ENCODE measurements at regions not wholly inside any gene's neighbourhood (a gene's known extent, or its start where the extent isn't known, plus 50 kb on each side); places are given as distances from the start of the nearest gene placed in this dataset.

DNA sequence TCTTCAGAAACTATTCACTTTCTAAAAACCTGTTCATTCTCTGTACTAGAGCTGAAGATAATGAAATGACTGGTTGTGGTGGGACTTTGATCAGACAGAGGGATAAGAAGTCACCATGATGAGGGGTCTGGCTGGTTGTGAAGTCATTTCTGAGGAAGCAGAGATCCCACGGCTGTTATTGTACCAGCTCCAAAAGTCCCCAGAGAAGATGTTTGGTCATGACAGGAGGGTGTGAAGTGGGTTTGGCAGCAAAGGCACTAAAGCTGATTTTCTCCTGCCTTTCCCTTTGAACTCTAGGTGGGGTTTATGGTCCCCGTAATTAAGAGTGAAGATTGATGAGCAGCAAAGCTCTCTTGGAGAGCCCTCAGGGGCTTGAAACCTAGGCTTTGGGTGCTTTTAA, 103.1 kb upstream of the CACHD1 start:
- TF ChIP-seq, protein P1, sequence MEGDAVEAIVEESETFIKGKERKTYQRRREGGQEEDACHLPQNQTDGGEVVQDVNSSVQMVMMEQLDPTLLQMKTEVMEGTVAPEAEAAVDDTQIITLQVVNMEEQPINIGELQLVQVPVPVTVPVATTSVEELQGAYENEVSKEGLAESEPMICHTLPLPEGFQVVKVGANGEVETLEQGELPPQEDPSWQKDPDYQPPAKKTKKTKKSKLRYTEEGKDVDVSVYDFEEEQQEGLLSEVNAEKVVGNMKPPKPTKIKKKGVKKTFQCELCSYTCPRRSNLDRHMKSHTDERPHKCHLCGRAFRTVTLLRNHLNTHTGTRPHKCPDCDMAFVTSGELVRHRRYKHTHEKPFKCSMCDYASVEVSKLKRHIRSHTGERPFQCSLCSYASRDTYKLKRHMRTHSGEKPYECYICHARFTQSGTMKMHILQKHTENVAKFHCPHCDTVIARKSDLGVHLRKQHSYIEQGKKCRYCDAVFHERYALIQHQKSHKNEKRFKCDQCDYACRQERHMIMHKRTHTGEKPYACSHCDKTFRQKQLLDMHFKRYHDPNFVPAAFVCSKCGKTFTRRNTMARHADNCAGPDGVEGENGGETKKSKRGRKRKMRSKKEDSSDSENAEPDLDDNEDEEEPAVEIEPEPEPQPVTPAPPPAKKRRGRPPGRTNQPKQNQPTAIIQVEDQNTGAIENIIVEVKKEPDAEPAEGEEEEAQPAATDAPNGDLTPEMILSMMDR (IDR thresholded peaks at IDR 0.05; ENCODE audit: unreplicated experiment): no peak
- no peak overlapping the region for H3K27ac Mint-ChIP-seq (ENCODE audit: unreplicated experiment)
- H3K4me3 Mint-ChIP-seq (ENCODE audit: unreplicated experiment): no peak overlapping the region
- peaks cover 2% of the 10 kb centered on the region for H3K27me3 Mint-ChIP-seq (ENCODE audit: unreplicated experiment)
- H3K36me3 Mint-ChIP-seq (ENCODE audit: low read depth, unreplicated experiment): no peaks in the 10 kb centered on the region
- H3K4me1 Mint-ChIP-seq (ENCODE audit: unreplicated experiment): no peaks in the 10 kb centered on the region
- H3K9me3 Mint-ChIP-seq (ENCODE audit: unreplicated experiment): no peaks in the 10 kb centered on the region
- no peak for DNase-seq (ENCODE audit: low spot score)

DNA sequence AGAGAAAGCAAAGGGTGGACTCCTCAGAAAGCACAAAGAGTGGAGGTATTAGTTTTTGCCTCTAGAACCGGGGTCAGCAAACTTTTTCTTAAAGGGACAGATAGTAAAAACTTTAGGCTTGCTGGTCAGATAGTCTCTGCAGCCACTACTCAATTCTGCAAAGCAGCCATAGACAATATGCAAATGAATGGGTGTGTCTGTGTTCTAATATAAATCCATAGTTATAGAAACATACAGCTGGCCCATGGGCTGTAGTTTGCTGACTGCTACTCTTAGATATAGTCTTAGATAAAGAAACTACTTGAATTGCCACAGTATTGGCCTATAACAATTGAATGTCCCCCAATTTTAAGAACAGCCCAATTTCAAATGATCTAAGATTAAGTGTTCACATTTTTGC, 101.6 kb upstream of the CACHD1 start:
- no peak for DNase-seq (ENCODE audit: low spot score)
- Mint-ChIP-seq H3K4me1 (ENCODE audit: unreplicated experiment) (no peaks in the 10 kb centered on the region), H3K9me3 (ENCODE audit: unreplicated experiment) (no peaks in the 10 kb centered on the region), H3K36me3 (ENCODE audit: low read depth, unreplicated experiment) (no peaks in the 10 kb centered on the region), H3K4me3 (ENCODE audit: unreplicated experiment) (no peak overlapping the region), H3K27me3 (ENCODE audit: unreplicated experiment) (peaks cover 2% of the 10 kb centered on the region), H3K27ac (ENCODE audit: unreplicated experiment) (no peak overlapping the region)
- TF ChIP-seq, protein P1 (IDR thresholded peaks at IDR 0.05; ENCODE audit: unreplicated experiment): no peak

DNA sequence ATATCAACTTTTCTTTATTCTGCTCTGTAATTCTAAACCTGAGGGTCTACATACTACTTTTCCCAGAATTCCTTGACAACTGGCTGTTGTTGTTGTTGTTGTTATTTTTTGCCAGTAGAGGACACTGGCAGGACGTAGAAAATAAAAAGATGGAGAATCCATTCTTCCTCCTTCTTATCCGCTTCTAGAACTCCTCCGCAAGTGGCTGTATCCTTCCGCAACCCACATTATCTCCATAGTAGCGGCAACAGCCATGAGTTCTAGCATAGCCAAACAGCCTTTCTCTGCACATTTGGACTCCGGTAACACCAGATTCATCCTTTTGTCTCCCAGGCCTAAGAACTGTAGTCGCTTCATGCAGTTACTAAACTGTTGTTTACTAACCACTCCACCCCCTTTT, 91.1 kb upstream of the CACHD1 start:
- no peaks in the 10 kb centered on the region for H3K27me3 Mint-ChIP-seq (ENCODE audit: unreplicated experiment)
- TF ChIP-seq, protein P1 (IDR thresholded peaks at IDR 0.05; ENCODE audit: unreplicated experiment): no peak

DNA sequence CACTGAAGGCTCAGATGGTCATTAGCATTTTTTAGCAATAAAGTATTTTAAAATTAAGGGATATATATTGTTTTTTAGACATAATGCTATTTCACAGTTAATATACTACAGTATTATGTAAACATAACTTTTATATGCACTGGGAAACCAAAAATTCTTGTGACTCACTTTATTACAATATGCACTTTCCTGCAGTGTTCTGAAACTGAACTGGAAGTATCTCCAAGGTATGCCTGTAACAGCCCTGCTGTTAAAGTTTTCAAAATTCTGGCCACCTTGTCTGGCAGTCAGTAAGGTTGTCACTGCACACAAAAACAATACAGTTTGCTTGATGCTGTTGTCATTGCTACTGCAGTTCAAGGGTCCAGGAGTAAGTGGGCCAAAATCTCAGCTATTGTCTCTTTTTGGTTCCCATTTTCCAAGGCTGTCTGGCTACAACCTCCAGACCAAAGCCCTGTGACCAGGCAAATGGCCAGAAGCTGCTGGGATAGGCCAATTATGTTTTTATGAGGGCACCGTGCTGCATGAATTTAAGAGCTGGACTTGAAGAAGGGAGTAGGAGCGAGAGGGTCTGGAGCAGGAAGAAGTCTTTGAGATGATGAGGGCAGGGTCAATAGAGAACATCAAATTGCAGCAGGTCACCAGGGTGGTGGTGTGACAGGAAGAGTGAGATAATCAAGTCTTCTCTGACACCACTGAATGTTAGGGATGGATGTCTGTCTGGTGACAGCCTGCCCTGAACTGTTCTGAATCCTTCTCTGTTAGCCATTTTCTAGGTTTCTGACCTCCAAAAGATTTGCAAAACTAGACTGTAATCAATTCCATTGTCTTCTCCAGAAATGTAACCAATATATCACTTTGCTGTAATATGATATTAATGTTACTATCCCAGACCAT, 82.3 kb upstream of the CACHD1 start:
- H3K27ac Mint-ChIP-seq (ENCODE audit: unreplicated experiment): no peak overlapping the region
- H3K27me3 Mint-ChIP-seq (ENCODE audit: unreplicated experiment): peaks cover 4% of the 10 kb centered on the region
- TF ChIP-seq, protein P1 (IDR thresholded peaks at IDR 0.05; ENCODE audit: unreplicated experiment): no peak
- H3K9me3 Mint-ChIP-seq (ENCODE audit: unreplicated experiment): peaks cover 5% of the 10 kb centered on the region
- no peak overlapping the region for H3K4me3 Mint-ChIP-seq (ENCODE audit: unreplicated experiment)
- H3K36me3 Mint-ChIP-seq (ENCODE audit: low read depth, unreplicated experiment): peaks cover 5% of the 10 kb centered on the region
- H3K4me1 Mint-ChIP-seq (ENCODE audit: unreplicated experiment): no peaks in the 10 kb centered on the region
- no peak for DNase-seq (ENCODE audit: low spot score)

More for the DNA sequence above, 91.1 kb upstream of the CACHD1 start:
- DNase-seq (ENCODE audit: low spot score): no peak
- no peak overlapping the region for H3K4me3 Mint-ChIP-seq (ENCODE audit: unreplicated experiment)
- H3K9me3 Mint-ChIP-seq (ENCODE audit: unreplicated experiment): peaks cover 2% of the 10 kb centered on the region
- H3K4me1 Mint-ChIP-seq (ENCODE audit: unreplicated experiment): no peaks in the 10 kb centered on the region
- peaks cover under 1% of the 10 kb centered on the region for H3K36me3 Mint-ChIP-seq (ENCODE audit: low read depth, unreplicated experiment)
- no peak overlapping the region for H3K27ac Mint-ChIP-seq (ENCODE audit: unreplicated experiment)

DNA sequence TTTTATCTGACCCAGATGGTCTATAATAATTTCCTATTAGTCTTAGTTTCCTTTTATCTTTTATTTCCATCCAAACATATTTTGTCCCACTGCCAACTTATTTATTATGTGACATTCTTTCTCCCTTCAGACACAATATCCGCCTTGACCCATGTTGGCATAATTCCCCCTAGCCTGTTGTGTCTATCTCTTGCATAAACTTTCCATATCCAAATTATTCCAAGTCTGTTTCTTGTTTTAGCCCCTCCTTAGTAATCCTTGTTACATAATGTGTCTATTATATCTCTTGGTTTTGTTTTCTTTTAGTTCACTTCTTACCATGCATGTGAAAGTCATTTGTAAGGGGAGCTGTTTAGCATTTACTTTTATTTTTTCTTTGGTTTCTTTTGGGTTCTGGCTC, 81.6 kb upstream of the CACHD1 start:
- no peak overlapping the region for H3K27ac Mint-ChIP-seq (ENCODE audit: unreplicated experiment)
- peaks cover 4% of the 10 kb centered on the region for H3K27me3 Mint-ChIP-seq (ENCODE audit: unreplicated experiment)
- H3K36me3 Mint-ChIP-seq (ENCODE audit: low read depth, unreplicated experiment): peaks cover 5% of the 10 kb centered on the region
- TF ChIP-seq, protein P1 (IDR thresholded peaks at IDR 0.05; ENCODE audit: unreplicated experiment): no peak
- no peak for DNase-seq (ENCODE audit: low spot score)
- H3K4me1 Mint-ChIP-seq (ENCODE audit: unreplicated experiment): no peaks in the 10 kb centered on the region
- H3K4me3 Mint-ChIP-seq (ENCODE audit: unreplicated experiment): no peak overlapping the region
- H3K9me3 Mint-ChIP-seq (ENCODE audit: unreplicated experiment): peaks cover 5% of the 10 kb centered on the region

All from endothelial cell (in vitro differentiated cells).